Osteoblast (primary cell): ENCODE measurements at regions not wholly inside any gene's neighbourhood (a gene's known extent, or its start where the extent isn't known, plus 50 kb on each side); places are given as distances from the start of the nearest gene placed in this dataset.

Experiments used
- DNase-seq: peaks from one replicate; pipeline ENCODE4 v3.0.0; 2011; ENCODE audit warnings: low spot score, mixed read lengths; ENCODE audit not compliant: insufficient read length; ENCODE audit errors: missing footprints
- H2AFZ ChIP-seq: 2 replicates; pipeline ENCODE4 v1.6.0; 2011; ENCODE audit warnings: mild to moderate bottlenecking, low read length
- H3K27ac ChIP-seq: 2 replicates; pipeline ENCODE4 v1.5.1; 2011; ENCODE audit warnings: mild to moderate bottlenecking, low read depth, low read length, moderate library complexity
- H3K27me3 ChIP-seq: 2 replicates; pipeline ENCODE4 v1.6.0; 2012; ENCODE audit warnings: mild to moderate bottlenecking, control low read depth, inconsistent platforms, low read length, moderate library complexity; ENCODE audit not compliant: insufficient read depth
- H3K36me3 ChIP-seq: 2 replicates; pipeline ENCODE4 v1.5.1; 2011; ENCODE audit warnings: mild to moderate bottlenecking, low read length, control low read depth, moderate library complexity; ENCODE audit not compliant: insufficient read depth
- H3K4me1 ChIP-seq: 2 replicates; pipeline ENCODE4 v1.5.1; 2011; ENCODE audit warnings: mild to moderate bottlenecking, low read length, control low read depth, moderate library complexity; ENCODE audit not compliant: insufficient read depth
- H3K4me2 ChIP-seq: 2 replicates; pipeline ENCODE4 v1.6.0; 2011; ENCODE audit warnings: mild to moderate bottlenecking, low read length; ENCODE audit not compliant: insufficient read depth
- H3K4me3 ChIP-seq: fragments of 200-600 bp; sonication (generic); 3 replicates; pipeline ENCODE4 v1.5.1; 2012; ENCODE audit warnings: mild to moderate bottlenecking, low read length, inconsistent platforms; ENCODE audit not compliant: insufficient read depth
- H3K79me2 ChIP-seq: 2 replicates; pipeline ENCODE4 v1.6.0; 2012; ENCODE audit warnings: mild to moderate bottlenecking, low read length, control low read depth, inconsistent platforms; ENCODE audit not compliant: insufficient read depth
- H3K9me3 ChIP-seq: 2 replicates; pipeline ENCODE4 v1.5.1; 2011; ENCODE audit warnings: low read depth, low read length, control low read depth
- H4K20me1 ChIP-seq: 2 replicates; pipeline ENCODE4 v1.6.0; 2012; ENCODE audit warnings: mild to moderate bottlenecking, low read length, control low read depth; ENCODE audit not compliant: insufficient read depth
- TF ChIP-seq, protein P1 (sequence below): IDR thresholded peaks from 2 replicates; pipeline ENCODE4 v1.5.1; 2011; ENCODE audit warnings: mild to moderate bottlenecking, low read depth, low read length, moderate library complexity; ENCODE audit errors: extremely low read depth

DNA sequence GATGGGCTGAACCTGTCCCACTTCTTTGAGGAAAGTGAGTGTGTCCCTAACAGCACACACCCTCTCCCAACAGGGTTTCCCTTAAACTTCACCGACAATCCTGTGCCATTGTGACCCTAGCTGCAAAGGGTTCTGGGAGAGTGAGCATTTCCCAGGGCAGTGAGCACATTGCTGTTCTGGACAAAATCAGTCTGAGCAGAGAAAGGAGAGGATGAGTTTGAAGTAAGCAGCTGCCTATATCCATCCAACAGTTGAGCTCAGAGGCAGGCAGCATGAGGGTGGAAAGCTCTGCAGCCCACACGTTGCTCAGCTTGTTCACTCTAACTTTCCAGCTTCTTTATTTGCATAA is 296.5 kb upstream of the MAF start:
- no peaks in the 10 kb centered on the region for H3K9me3 ChIP-seq
- DNase-seq, result no peak
- no peak overlapping the region for H3K4me3 ChIP-seq
- no peak overlapping the region for H3K27ac ChIP-seq
- no peak overlapping the region for H2AFZ ChIP-seq
- H3K36me3 ChIP-seq, result no peaks in the 10 kb centered on the region
- H3K4me2 ChIP-seq, result no peak overlapping the region
- H4K20me1 ChIP-seq, result no peaks in the 10 kb centered on the region
- TF ChIP-seq, protein P1, sequence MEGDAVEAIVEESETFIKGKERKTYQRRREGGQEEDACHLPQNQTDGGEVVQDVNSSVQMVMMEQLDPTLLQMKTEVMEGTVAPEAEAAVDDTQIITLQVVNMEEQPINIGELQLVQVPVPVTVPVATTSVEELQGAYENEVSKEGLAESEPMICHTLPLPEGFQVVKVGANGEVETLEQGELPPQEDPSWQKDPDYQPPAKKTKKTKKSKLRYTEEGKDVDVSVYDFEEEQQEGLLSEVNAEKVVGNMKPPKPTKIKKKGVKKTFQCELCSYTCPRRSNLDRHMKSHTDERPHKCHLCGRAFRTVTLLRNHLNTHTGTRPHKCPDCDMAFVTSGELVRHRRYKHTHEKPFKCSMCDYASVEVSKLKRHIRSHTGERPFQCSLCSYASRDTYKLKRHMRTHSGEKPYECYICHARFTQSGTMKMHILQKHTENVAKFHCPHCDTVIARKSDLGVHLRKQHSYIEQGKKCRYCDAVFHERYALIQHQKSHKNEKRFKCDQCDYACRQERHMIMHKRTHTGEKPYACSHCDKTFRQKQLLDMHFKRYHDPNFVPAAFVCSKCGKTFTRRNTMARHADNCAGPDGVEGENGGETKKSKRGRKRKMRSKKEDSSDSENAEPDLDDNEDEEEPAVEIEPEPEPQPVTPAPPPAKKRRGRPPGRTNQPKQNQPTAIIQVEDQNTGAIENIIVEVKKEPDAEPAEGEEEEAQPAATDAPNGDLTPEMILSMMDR, result no peak
- no peaks in the 10 kb centered on the region for H3K79me2 ChIP-seq
- peaks cover 8% of the 10 kb centered on the region for H3K4me1 ChIP-seq
- H3K27me3 ChIP-seq, result no peaks in the 10 kb centered on the region

DNA sequence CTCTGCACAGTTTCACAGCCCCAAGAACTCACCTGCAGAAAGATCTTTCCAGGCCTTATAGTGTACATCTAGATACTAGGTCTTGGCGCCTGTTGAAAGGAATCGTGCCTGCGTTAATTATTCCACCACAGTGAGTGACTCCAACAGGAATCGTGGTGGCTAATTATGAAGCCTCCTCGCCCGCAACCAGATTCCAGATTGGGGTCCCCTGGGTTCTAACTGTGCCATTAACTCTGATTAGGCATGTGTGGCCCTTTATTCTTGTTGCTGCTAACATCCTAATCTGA is 295.3 kb upstream of the MAF start:
- no peak overlapping the region for H3K4me2 ChIP-seq
- H2AFZ ChIP-seq, result no peak overlapping the region
- peaks cover 8% of the 10 kb centered on the region for H3K4me1 ChIP-seq
- H3K9me3 ChIP-seq, result no peaks in the 10 kb centered on the region
- no peaks in the 10 kb centered on the region for H3K79me2 ChIP-seq
- no peaks in the 10 kb centered on the region for H4K20me1 ChIP-seq
- no peak overlapping the region for H3K4me3 ChIP-seq
- TF ChIP-seq, protein P1, result no peak
- no peaks in the 10 kb centered on the region for H3K27me3 ChIP-seq
- H3K27ac ChIP-seq, result no peak overlapping the region
- no peak for DNase-seq
- H3K36me3 ChIP-seq, result no peaks in the 10 kb centered on the region

DNA sequence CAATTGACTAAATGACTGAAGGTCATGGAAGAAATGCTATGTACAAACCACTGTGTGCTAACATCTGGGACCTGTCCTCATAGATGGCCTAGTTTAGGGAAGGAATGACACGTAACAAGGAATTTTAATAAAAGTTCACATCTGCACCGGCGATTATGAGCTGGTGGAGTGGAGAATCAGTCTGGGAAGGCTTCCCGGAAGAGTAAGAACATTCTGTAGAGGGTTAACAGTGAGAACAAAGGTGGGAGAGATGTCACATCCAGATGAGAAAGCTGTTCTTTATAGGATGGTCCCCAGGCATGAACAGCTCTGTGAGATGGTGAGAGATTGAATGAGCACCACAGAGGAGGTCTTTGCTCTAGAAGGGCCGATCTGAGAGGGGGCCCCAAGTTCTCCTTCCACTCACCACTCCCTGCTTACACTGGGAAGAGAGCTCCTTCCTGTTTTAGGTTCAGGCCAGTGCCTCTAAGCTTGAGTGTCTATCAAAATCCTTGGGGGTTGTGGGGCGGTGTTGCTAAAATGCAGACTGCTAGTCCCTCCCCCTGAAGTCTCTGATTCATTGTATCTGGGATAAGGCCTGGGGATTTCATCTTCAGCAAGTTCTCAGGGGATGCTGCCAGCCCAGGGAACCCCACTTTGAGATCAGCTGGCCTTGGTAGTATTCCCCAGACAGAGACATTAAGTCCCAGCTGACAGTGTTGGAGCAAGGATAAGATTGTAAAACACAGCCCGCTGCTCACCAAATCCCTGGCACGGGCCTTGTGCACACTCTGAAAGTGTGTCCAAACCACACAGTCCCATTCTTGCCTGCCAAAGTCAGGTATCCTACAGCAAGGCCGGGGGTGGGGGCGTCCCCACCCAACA is 294.7 kb upstream of the MAF start:
- Histone ChIP-seq H3K79me2 (no peaks in the 10 kb centered on the region), H3K27me3 (no peaks in the 10 kb centered on the region), H2AFZ (no peak overlapping the region), H3K4me2 (no peak overlapping the region), H3K4me1 (peaks cover 8% of the 10 kb centered on the region), H3K4me3 (no peak overlapping the region), H3K27ac (no peak overlapping the region), H4K20me1 (no peaks in the 10 kb centered on the region), H3K36me3 (no peaks in the 10 kb centered on the region), H3K9me3 (no peaks in the 10 kb centered on the region)
- DNase-seq, result no peak
- TF ChIP-seq, protein P1, result no peak

DNA sequence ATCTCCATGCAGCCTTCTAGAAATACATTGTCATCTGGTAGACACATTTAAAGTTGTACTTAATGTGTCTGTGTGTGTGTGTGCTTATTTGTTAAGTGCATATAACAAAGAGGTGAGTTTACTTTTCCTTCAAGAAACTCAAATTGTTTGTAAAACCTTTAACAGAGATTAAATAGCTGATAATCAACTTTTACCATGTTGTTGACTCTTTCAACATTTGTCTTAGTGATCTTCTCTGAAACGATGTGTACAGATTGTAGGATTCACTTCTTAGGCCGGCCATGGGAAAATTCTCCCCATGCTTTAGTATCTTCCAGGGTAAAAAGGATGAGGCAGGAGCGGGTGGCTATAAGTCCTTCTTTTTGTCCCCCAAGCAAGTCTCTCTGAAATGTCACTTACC is 292.9 kb upstream of the MAF start:
- TF ChIP-seq, protein P1, result no peak
- Histone ChIP-seq H3K36me3 (no peaks in the 10 kb centered on the region), H3K9me3 (no peaks in the 10 kb centered on the region), H3K4me2 (no peak overlapping the region), H3K27ac (no peak overlapping the region), H4K20me1 (no peaks in the 10 kb centered on the region), H3K79me2 (no peaks in the 10 kb centered on the region), H3K4me1 (peaks cover 14% of the 10 kb centered on the region), H2AFZ (no peak overlapping the region), H3K27me3 (no peaks in the 10 kb centered on the region), H3K4me3 (no peak overlapping the region)
- DNase-seq, result no peak
